Upper lobe of left lung (tissue), 4 donors: ENCODE measurements at regions not wholly inside any gene's neighbourhood (a gene's known extent, or its start where the extent isn't known, plus 50 kb on each side); places are given as distances from the start of the nearest gene placed in this dataset.

Source experiments
- CTCF ChIP-seq, 6 experiments: fragments of 450-650 bp in 4 of 6; fragments of 200-600 bp in 2 of 6; sonication (generic) in 2 of 6; IDR thresholded peaks; one replicate each; pipeline ENCODE4 v1.5.1; 2016 to 2019; ENCODE audit warnings: antibody characterized with exemption in 6 of 6
- EP300 ChIP-seq, 4 donors: sonication (generic); formaldehyde crosslinking; IDR thresholded peaks; one replicate each; pipeline ENCODE4 v1.5.1; 2017; ENCODE audit warnings: antibody characterized with exemption in 4 of 4, control low read depth in 2 of 4
- POLR2A ChIP-seq, 4 donors: fragments of 450-650 bp; IDR thresholded peaks; one replicate each; pipeline ENCODE4 v1.5.1; 2016 to 2017; ENCODE audit warnings: antibody characterized with exemption in 4 of 4, mild to moderate bottlenecking in 2 of 4

GRCh38 chr9:82518868-82519267, 530.3 kb downstream of the SPATA31D1 start:
- TF ChIP-seq POLR2A (IDR thresholded peaks at IDR 0.05) (no peak), CTCF (IDR thresholded peaks at IDR 0.05) (no peak), EP300 (IDR thresholded peaks at IDR 0.05) (no peak)
